SK-N-MC (cell line): ENCODE measurements at regions not wholly inside any gene's neighbourhood (a gene's known extent, or its start where the extent isn't known, plus 50 kb on each side); places are given as distances from the start of the nearest gene placed in this dataset.
"Not testable (repeated sequence)": the region's sequence is repeated elsewhere in the genome, so short reads cannot be mapped to it uniquely, and the experiment has no call there.

Source experiments
- EZH2 ChIP-seq: fragments of 200-600 bp; sonication (generic); IDR thresholded peaks from one replicate; pipeline ENCODE4 v1.6.1; 2017; ENCODE audit warnings: antibody characterized with exemption
- POLR2AphosphoS5 ChIP-seq: IDR thresholded peaks from 2 replicates; pipeline ENCODE4 v1.6.1; 2012; ENCODE audit warnings: mild to moderate bottlenecking, low read depth, low read length, borderline replicate concordance

DNA sequence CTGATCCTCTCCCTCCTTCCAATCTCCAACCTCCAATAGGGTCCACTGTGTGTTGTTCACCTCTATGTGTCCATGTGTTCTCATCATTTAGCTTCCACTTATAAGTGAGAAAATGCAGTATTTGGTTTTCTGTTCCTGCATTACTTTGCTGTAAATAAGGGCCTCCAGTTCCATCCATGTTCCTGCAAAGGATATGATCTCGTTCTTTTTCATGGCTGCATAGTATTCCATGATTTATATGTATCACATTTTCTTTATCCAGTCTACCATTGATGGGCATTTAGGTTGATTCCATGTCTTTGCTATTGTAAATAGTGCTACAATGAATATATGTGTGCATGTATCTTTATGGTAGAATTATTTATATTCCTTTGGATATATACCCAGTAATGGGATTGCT lies 123.2 kb upstream of the BMAL1 start:
- TF ChIP-seq EZH2, POLR2AphosphoS5: not testable (repeated sequence)
